HPDE6-E6E7 (cell line): ENCODE measurements at regions not wholly inside any gene's neighbourhood (a gene's known extent, or its start where the extent isn't known, plus 50 kb on each side); places are given as distances from the start of the nearest gene placed in this dataset.
"Not testable (repeated sequence)": the region's sequence is repeated elsewhere in the genome, so short reads cannot be mapped to it uniquely, and the experiment has no call there.

Source experiments
- DNase-seq: peaks from one replicate; pipeline ENCODE4 v3.0.0; 2011; ENCODE audit warnings: missing footprints; ENCODE audit errors: extremely low spot score

- DNase-seq = no peak
Measured at GRCh38 chr5:68067976-68068603, 147.5 kb upstream of the PIK3R1 start.

GRCh38 chr5:68067291-68067690 lies 148.3 kb upstream of the PIK3R1 start:
- DNase-seq = no peak

- DNase-seq = no peak
Measured at GRCh38 chr5:68066277-68066955, 149.1 kb upstream of the PIK3R1 start.

- DNase-seq = not testable (repeated sequence)
Measured at GRCh38 chr5:68065321-68065720, 150.2 kb upstream of the PIK3R1 start.

GRCh38 chr5:68060382-68060781 lies 155.2 kb upstream of the PIK3R1 start:
- DNase-seq = no peak

- DNase-seq = no peak
Measured at GRCh38 chr5:68057191-68057590, 158.4 kb upstream of the PIK3R1 start.

- DNase-seq = no peak
Measured at GRCh38 chr5:68055686-68056085, 159.9 kb upstream of the PIK3R1 start.

- DNase-seq = no peak
Measured at GRCh38 chr5:68054638-68055037, 160.9 kb upstream of the PIK3R1 start.

- no peak for DNase-seq
Measured at GRCh38 chr5:68053202-68053601, 162.4 kb upstream of the PIK3R1 start.

- DNase-seq = no peak
Measured at GRCh38 chr5:68049053-68049713, 166.4 kb upstream of the PIK3R1 start.

GRCh38 chr5:68048516-68048915 lies 167.0 kb upstream of the PIK3R1 start:
- no peak for DNase-seq

GRCh38 chr5:68048054-68048453 lies 167.5 kb upstream of the PIK3R1 start:
- DNase-seq = not testable (repeated sequence)

- no peak for DNase-seq
Measured at GRCh38 chr5:68047035-68047434, 168.5 kb upstream of the PIK3R1 start.

- DNase-seq = peak; percentile 76
Measured at GRCh38 chr5:68046445-68046844, 169.1 kb upstream of the PIK3R1 start.

GRCh38 chr5:68041293-68041692 lies 174.3 kb upstream of the PIK3R1 start:
- DNase-seq = no peak

- DNase-seq = no peak
Measured at GRCh38 chr5:68037546-68037945, 178.0 kb upstream of the PIK3R1 start.

- no peak for DNase-seq
Measured at GRCh38 chr5:68033961-68034571, 181.5 kb upstream of the PIK3R1 start.

- peak; percentile 36 for DNase-seq
Measured at GRCh38 chr5:68033029-68033428, 182.5 kb upstream of the PIK3R1 start.

GRCh38 chr5:68032216-68032762 lies 183.3 kb upstream of the PIK3R1 start:
- DNase-seq = no peak

GRCh38 chr5:68028131-68028727 lies 187.3 kb upstream of the PIK3R1 start:
- no peak for DNase-seq

- no peak for DNase-seq
Measured at GRCh38 chr5:68027519-68027918, 188.0 kb upstream of the PIK3R1 start.
